WTC11 (cell line): ENCODE measurements at regions not wholly inside any gene's neighbourhood (a gene's known extent, or its start where the extent isn't known, plus 50 kb on each side); places are given as distances from the start of the nearest gene placed in this dataset.

ENCODE experiments used
- ATAC-seq: fragments of 200-7000 bp; cut with Tn5 transposase; 2 replicates; pipeline ENCODE4 v1.10.0; 2021; ENCODE audit warnings: mild to moderate bottlenecking, moderate library complexity
- CTCF ChIA-PET: fragments of 300-600 bp; sonication (Branson Sonifier 250); formaldehyde crosslinking; loops from one replicate; lab custom pipeline; 2021; ENCODE audit warnings: antibody characterized with exemption; lab: Charles Lee
- POLR2A ChIA-PET: fragments of 350-600 bp; sonication (Branson Sonifier 250); formaldehyde crosslinking; loops from one replicate; lab custom pipeline; 2021; ENCODE audit warnings: antibody characterized with exemption; lab: Charles Lee
- DNase-seq: peaks from one replicate; pipeline ENCODE4 v3.0.0; 2021; ENCODE audit warnings: low spot score
- H3K27ac Mint-ChIP-seq: 2 replicates; pipeline ENCODE4 v1.8.0; 2021; ENCODE audit warnings: mixed read lengths
- H3K27me3 Mint-ChIP-seq: 2 replicates; pipeline ENCODE4 v1.8.0; 2021; ENCODE audit warnings: low read depth, mild to moderate bottlenecking, moderate library complexity, mixed read lengths
- H3K36me3 Mint-ChIP-seq: 2 replicates; pipeline ENCODE4 v1.8.0; 2021; ENCODE audit warnings: mixed read lengths
- H3K4me1 Mint-ChIP-seq: 2 replicates; pipeline ENCODE4 v1.8.0; 2022; ENCODE audit warnings: mixed read lengths
- H3K4me3 Mint-ChIP-seq: 2 replicates; pipeline ENCODE4 v1.8.0; 2021; ENCODE audit warnings: mild to moderate bottlenecking, moderate library complexity, mixed read lengths
- H3K9me3 Mint-ChIP-seq: 2 replicates; pipeline ENCODE4 v1.8.0; 2021; ENCODE audit warnings: mixed read lengths
- CREM ChIP-seq: sonication (generic); formaldehyde crosslinking; IDR thresholded peaks from 2 replicates; pipeline ENCODE4 v1.8.1; 2022; ENCODE audit warnings: mild to moderate bottlenecking, missing genetic modification reagents, moderate library complexity
- E2F1 ChIP-seq: sonication (generic); formaldehyde crosslinking; IDR thresholded peaks from 2 replicates; pipeline ENCODE4 v1.8.0; 2022; ENCODE audit warnings: mild to moderate bottlenecking, missing genetic modification reagents
- EMX1 ChIP-seq: fragments of 250-450 bp; sonication (Bioruptor Pico); IDR thresholded peaks from 2 replicates; pipeline ENCODE4 v1.8.0; 2021; ENCODE audit warnings: mild to moderate bottlenecking
- GABPB1 ChIP-seq: sonication (generic); formaldehyde crosslinking; IDR thresholded peaks from 2 replicates; pipeline ENCODE4 v1.8.1; 2023; ENCODE audit warnings: mild to moderate bottlenecking, missing genetic modification reagents
- GTF2I ChIP-seq: fragments of 250-450 bp; sonication (Bioruptor Pico); conservative IDR thresholded peaks from 2 replicates; pipeline ENCODE4 v1.4.0; 2021; ENCODE audit warnings: mild to moderate bottlenecking
- MLX ChIP-seq: sonication (generic); formaldehyde crosslinking; IDR thresholded peaks from 2 replicates; pipeline ENCODE4 v1.8.1; 2023; ENCODE audit warnings: mild to moderate bottlenecking, missing genetic modification reagents, moderate library complexity
- MYBL2 ChIP-seq: sonication (generic); formaldehyde crosslinking; IDR thresholded peaks from 2 replicates; pipeline ENCODE4 v1.8.1; 2023; ENCODE audit warnings: mild to moderate bottlenecking, moderate library complexity, missing genetic modification reagents
- SMAD3 ChIP-seq: sonication (generic); formaldehyde crosslinking; IDR thresholded peaks from 2 replicates; pipeline ENCODE4 v1.8.0; 2022; ENCODE audit warnings: missing genetic modification reagents, mild to moderate bottlenecking, borderline replicate concordance
- SMAD4 ChIP-seq: sonication (generic); formaldehyde crosslinking; IDR thresholded peaks from 2 replicates; pipeline ENCODE4 v1.8.0; 2022; ENCODE audit warnings: mild to moderate bottlenecking, missing genetic modification reagents
- STAT6 ChIP-seq: sonication (generic); formaldehyde crosslinking; conservative IDR thresholded peaks from 2 replicates; pipeline ENCODE4 v1.8.1; 2023; ENCODE audit warnings: mild to moderate bottlenecking, low read depth, missing genetic modification reagents, moderate library complexity
- ZNF219 ChIP-seq: sonication (generic); formaldehyde crosslinking; IDR thresholded peaks from 2 replicates; pipeline ENCODE4 v1.8.0; 2023; ENCODE audit warnings: missing genetic modification reagents, mild to moderate bottlenecking, borderline replicate concordance
- ZSCAN18 ChIP-seq: fragments of 250-450 bp; sonication (Bioruptor Pico); IDR thresholded peaks from 2 replicates; pipeline ENCODE4 v2.1.2; 2022; ENCODE audit warnings: mild to moderate bottlenecking, moderate library complexity
- TF ChIP-seq, protein P1 (sequence below): sonication (generic); formaldehyde crosslinking; IDR thresholded peaks from 2 replicates; pipeline ENCODE4 v1.8.1; 2023; ENCODE audit warnings: mild to moderate bottlenecking, missing genetic modification reagents
- TF ChIP-seq, protein P2 (sequence below): sonication (generic); formaldehyde crosslinking; IDR thresholded peaks from 2 replicates; pipeline ENCODE4 v1.8.0; 2022; ENCODE audit warnings: mild to moderate bottlenecking, missing genetic modification reagents

DNA sequence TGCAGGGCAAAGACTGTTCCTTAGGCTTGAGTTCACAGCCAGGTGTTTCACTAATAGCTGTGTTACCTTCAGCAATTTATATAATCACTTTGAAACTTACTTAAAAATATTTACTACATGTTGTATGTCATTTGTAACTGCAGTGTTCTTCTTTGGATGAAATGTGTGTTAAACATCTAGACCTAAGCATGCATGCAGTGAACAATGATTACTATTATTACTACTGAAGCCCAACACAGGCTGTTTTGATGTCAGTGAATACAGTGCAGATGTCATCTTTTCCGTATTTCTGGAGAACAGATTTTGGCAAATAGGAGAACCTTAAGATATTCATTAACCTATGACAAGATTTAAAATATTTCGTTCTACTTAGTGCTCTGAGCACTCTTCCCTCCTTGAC lies 101.8 kb upstream of the ANK2 start:
- ChIA-PET POLR2A (no interaction called here), CTCF (interaction anchor here (2.3 kb wide), 1 partner anchor 182 kb away, joined by 11 read pairs; no protein-coding TSS in a partner anchor)

More for the DNA sequence above, 101.8 kb upstream of the ANK2 start:
- Mint-ChIP-seq H3K27me3 (no peaks in the 10 kb centered on the region), H3K27ac (no peak overlapping the region), H3K36me3 (peaks cover 7% of the 10 kb centered on the region; the same call in 1 of the 2 replicates), H3K9me3 (peaks cover 7% of the 10 kb centered on the region), H3K4me1 (peaks cover 6% of the 10 kb centered on the region; the same call in 1 of the 2 replicates), H3K4me3 (no peak overlapping the region)
- DNase-seq (no peak), ATAC-seq (no peak)
- TF ChIP-seq E2F1 (CRISPR knock-in tag) (no peak), MLX (no peak), CREM (CRISPR knock-in tag) (no peak), GABPB1 (CRISPR knock-in tag) (no peak), MYBL2 (no peak), ZSCAN18 (CRISPR knock-in tag) (no peak), STAT6 (CRISPR knock-in tag) (no peak), SMAD4 (CRISPR knock-in tag) (no peak), EMX1 (CRISPR knock-in tag) (no peak), GTF2I (no peak), ZNF219 (CRISPR knock-in tag) (no peak), SMAD3 (no peak)
- TF ChIP-seq, protein P1, sequence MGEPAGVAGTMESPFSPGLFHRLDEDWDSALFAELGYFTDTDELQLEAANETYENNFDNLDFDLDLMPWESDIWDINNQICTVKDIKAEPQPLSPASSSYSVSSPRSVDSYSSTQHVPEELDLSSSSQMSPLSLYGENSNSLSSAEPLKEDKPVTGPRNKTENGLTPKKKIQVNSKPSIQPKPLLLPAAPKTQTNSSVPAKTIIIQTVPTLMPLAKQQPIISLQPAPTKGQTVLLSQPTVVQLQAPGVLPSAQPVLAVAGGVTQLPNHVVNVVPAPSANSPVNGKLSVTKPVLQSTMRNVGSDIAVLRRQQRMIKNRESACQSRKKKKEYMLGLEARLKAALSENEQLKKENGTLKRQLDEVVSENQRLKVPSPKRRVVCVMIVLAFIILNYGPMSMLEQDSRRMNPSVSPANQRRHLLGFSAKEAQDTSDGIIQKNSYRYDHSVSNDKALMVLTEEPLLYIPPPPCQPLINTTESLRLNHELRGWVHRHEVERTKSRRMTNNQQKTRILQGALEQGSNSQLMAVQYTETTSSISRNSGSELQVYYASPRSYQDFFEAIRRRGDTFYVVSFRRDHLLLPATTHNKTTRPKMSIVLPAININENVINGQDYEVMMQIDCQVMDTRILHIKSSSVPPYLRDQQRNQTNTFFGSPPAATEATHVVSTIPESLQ: no peak
- TF ChIP-seq, protein P2, sequence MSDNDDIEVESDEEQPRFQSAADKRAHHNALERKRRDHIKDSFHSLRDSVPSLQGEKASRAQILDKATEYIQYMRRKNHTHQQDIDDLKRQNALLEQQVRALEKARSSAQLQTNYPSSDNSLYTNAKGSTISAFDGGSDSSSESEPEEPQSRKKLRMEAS (CRISPR knock-in tag): no peak
